ENCODE measurements at regions not wholly inside any gene's neighbourhood (a gene's known extent, or its start where the extent isn't known, plus 50 kb on each side); places are given as distances from the start of the nearest gene placed in this dataset.

DNA sequence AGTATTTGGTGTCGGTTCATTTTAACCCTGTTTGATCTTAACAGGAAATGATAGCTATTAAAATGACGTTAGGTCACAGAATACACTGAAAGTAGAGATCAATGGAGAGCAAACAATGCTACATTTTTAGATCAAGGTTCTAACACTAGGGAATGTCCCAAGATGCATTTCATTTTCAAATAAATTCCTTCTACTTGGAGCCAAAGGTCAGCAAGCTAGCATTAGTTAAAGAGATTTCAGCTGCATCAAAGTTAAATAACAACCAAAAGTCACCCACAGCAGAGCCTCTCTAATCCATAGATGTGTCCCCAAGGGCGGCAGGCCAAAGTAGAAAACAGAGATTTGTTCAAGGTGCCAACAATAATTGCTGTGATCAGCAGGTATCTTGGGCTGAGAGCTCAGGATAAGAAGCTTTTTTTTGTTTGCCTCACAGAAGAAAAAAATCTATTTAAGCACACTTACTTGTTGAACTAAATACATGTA, 1233.6 kb upstream of the TMEFF2 start:
- POLR2A ChIA-PET = no interaction called here
- ATAC-seq (peak; percentile 39 to 42; a peak in 3 of 6 replicates), FAIRE-seq (no peak), DNase-seq (ENCODE audit: low read depth in 1 of 2, low spot score in 1 of 2) (peak; percentile 2 to 63)
- Histone ChIP-seq H3K4me3 (no peak overlapping the region), H3K4me2 (peak overlapping the region; percentile 58), H3K9me3 (no peaks in the 10 kb centered on the region), H3K4me1 (peaks cover 22% of the 10 kb centered on the region), H3K27ac (peak overlapping the region; percentile 17 to 44; a peak in 2 of 6 replicates)
- TF ChIP-seq RFX5 (IDR thresholded peaks at IDR 0.05) = no peak
- no peak for TF ChIP-seq CHD2 (IDR thresholded peaks at IDR 0.05; ENCODE audit: low read length, partially characterized antibody)
- no peak for TF ChIP-seq MAZ (IDR thresholded peaks at IDR 0.05; ENCODE audit: borderline replicate concordance, low read depth, low read length)
- no peak for TF ChIP-seq CEBPB (IDR thresholded peaks at IDR 0.05)
- TF ChIP-seq, protein P1, sequence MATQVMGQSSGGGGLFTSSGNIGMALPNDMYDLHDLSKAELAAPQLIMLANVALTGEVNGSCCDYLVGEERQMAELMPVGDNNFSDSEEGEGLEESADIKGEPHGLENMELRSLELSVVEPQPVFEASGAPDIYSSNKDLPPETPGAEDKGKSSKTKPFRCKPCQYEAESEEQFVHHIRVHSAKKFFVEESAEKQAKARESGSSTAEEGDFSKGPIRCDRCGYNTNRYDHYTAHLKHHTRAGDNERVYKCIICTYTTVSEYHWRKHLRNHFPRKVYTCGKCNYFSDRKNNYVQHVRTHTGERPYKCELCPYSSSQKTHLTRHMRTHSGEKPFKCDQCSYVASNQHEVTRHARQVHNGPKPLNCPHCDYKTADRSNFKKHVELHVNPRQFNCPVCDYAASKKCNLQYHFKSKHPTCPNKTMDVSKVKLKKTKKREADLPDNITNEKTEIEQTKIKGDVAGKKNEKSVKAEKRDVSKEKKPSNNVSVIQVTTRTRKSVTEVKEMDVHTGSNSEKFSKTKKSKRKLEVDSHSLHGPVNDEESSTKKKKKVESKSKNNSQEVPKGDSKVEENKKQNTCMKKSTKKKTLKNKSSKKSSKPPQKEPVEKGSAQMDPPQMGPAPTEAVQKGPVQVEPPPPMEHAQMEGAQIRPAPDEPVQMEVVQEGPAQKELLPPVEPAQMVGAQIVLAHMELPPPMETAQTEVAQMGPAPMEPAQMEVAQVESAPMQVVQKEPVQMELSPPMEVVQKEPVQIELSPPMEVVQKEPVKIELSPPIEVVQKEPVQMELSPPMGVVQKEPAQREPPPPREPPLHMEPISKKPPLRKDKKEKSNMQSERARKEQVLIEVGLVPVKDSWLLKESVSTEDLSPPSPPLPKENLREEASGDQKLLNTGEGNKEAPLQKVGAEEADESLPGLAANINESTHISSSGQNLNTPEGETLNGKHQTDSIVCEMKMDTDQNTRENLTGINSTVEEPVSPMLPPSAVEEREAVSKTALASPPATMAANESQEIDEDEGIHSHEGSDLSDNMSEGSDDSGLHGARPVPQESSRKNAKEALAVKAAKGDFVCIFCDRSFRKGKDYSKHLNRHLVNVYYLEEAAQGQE (IDR thresholded peaks at IDR 0.05) = no peak
- TF ChIP-seq SMC3 (IDR thresholded peaks at IDR 0.05) = no peak
- no peak for TF ChIP-seq POLR2AphosphoS2 (conservative IDR thresholded peaks at IDR 0.05; ENCODE audit: low read length)
- TF ChIP-seq, protein P2, sequence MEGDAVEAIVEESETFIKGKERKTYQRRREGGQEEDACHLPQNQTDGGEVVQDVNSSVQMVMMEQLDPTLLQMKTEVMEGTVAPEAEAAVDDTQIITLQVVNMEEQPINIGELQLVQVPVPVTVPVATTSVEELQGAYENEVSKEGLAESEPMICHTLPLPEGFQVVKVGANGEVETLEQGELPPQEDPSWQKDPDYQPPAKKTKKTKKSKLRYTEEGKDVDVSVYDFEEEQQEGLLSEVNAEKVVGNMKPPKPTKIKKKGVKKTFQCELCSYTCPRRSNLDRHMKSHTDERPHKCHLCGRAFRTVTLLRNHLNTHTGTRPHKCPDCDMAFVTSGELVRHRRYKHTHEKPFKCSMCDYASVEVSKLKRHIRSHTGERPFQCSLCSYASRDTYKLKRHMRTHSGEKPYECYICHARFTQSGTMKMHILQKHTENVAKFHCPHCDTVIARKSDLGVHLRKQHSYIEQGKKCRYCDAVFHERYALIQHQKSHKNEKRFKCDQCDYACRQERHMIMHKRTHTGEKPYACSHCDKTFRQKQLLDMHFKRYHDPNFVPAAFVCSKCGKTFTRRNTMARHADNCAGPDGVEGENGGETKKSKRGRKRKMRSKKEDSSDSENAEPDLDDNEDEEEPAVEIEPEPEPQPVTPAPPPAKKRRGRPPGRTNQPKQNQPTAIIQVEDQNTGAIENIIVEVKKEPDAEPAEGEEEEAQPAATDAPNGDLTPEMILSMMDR (IDR thresholded peaks at IDR 0.05) = no peak
- TF ChIP-seq, protein P3, sequence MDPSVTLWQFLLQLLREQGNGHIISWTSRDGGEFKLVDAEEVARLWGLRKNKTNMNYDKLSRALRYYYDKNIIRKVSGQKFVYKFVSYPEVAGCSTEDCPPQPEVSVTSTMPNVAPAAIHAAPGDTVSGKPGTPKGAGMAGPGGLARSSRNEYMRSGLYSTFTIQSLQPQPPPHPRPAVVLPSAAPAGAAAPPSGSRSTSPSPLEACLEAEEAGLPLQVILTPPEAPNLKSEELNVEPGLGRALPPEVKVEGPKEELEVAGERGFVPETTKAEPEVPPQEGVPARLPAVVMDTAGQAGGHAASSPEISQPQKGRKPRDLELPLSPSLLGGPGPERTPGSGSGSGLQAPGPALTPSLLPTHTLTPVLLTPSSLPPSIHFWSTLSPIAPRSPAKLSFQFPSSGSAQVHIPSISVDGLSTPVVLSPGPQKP (IDR thresholded peaks at IDR 0.05; ENCODE audit: low read depth, low read length) = no peak
- TF ChIP-seq TFCP2L1 (CRISPR knock-in tag; IDR thresholded peaks at IDR 0.05) = no peak
- no peak for TF ChIP-seq EHMT2 (IDR thresholded peaks at IDR 0.05; ENCODE audit: low read depth)
- TF ChIP-seq, protein P4, sequence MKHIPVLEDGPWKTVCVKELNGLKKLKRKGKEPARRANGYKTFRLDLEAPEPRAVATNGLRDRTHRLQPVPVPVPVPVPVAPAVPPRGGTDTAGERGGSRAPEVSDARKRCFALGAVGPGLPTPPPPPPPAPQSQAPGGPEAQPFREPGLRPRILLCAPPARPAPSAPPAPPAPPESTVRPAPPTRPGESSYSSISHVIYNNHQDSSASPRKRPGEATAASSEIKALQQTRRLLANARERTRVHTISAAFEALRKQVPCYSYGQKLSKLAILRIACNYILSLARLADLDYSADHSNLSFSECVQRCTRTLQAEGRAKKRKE (CRISPR knock-in tag; IDR thresholded peaks at IDR 0.05; ENCODE audit: low read depth) = no peak
- no peak for TF ChIP-seq CBX2 (IDR thresholded peaks at IDR 0.05; ENCODE audit: borderline replicate concordance, low read depth)
- TF ChIP-seq NPAS2 (CRISPR knock-in tag; IDR thresholded peaks at IDR 0.05; ENCODE audit: borderline replicate concordance) = no peak
- TF ChIP-seq ZC3H11A (IDR thresholded peaks at IDR 0.05) = no peak
- no peak for TF ChIP-seq CBX8 (IDR thresholded peaks at IDR 0.05)
- TF ChIP-seq HEYL (CRISPR knock-in tag; IDR thresholded peaks at IDR 0.05) = no peak
- no peak for TF ChIP-seq SREBF2 (IDR thresholded peaks at IDR 0.05)
- TF ChIP-seq RAD21 (conservative IDR thresholded peaks at IDR 0.05 in 1 of 2, IDR thresholded peaks at IDR 0.05 in 1 of 2) = peak in 1 of 2 experiments; percentile 12; a peak in 1 of 5 replicates
- no peak for TF ChIP-seq HOXA7 (CRISPR knock-in tag; IDR thresholded peaks at IDR 0.05)
- no peak for TF ChIP-seq NR3C1 (IDR thresholded peaks at IDR 0.05)
- peak in 1 of 2 experiments; percentile 44; a peak in 1 of 5 replicates for TF ChIP-seq JUN (IDR thresholded peaks at IDR 0.05)
- TF ChIP-seq, protein P5, sequence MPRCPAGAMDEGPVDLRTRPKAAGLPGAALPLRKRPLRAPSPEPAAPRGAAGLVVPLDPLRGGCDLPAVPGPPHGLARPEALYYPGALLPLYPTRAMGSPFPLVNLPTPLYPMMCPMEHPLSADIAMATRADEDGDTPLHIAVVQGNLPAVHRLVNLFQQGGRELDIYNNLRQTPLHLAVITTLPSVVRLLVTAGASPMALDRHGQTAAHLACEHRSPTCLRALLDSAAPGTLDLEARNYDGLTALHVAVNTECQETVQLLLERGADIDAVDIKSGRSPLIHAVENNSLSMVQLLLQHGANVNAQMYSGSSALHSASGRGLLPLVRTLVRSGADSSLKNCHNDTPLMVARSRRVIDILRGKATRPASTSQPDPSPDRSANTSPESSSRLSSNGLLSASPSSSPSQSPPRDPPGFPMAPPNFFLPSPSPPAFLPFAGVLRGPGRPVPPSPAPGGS (IDR thresholded peaks at IDR 0.05) = no peak
- TF ChIP-seq FOSL2 (IDR thresholded peaks at IDR 0.05) = no peak
- TF ChIP-seq FOSL2 (CRISPR knock-in tag; IDR thresholded peaks at IDR 0.05) = no peak
- peak; percentile 33 for TF ChIP-seq MAFK (IDR thresholded peaks at IDR 0.05; ENCODE audit: partially characterized antibody)
- peak in 1 of 2 experiments; percentile 56; a peak in 2 of 5 replicates for TF ChIP-seq EP300 (IDR thresholded peaks at IDR 0.05)
- CTCF ChIA-PET = no interaction called here
- 3% methylated on average over 3 of the region's 3 CpGs for WGBS (ENCODE audit: missing lambda C conversion rate)
